ENCODE measurements at regions not wholly inside any gene's neighbourhood (a gene's known extent, or its start where the extent isn't known, plus 50 kb on each side); places are given as distances from the start of the nearest gene placed in this dataset.

- no peaks in the 10 kb centered on the region for H3K27me3 ChIP-seq (ENCODE audit: control insufficient read depth, insufficient read depth, low read length)
- H3K4me3 ChIP-seq (ENCODE audit: low read length), result no peak overlapping the region
- no peak overlapping the region for H3K27ac ChIP-seq (ENCODE audit: low read length)
- H3K4me1 ChIP-seq (ENCODE audit: control insufficient read depth, low read depth, low read length), result no peaks in the 10 kb centered on the region
- H3K9ac ChIP-seq (ENCODE audit: low read length), result no peak overlapping the region
- no peaks in the 10 kb centered on the region for H3K36me3 ChIP-seq (ENCODE audit: control insufficient read depth, low read depth, low read length)
- H3K9me3 ChIP-seq (ENCODE audit: control insufficient read depth, low read depth, low read length), result no peaks in the 10 kb centered on the region
These were observed 347.2 kb upstream of the WWC1 start for GRCh38 chr5:167944121-167944852.

GRCh38 chr5:167945542-167946384, 345.7 kb upstream of the WWC1 start:
- Histone ChIP-seq H3K9ac (ENCODE audit: low read length) (no peak overlapping the region), H3K27me3 (ENCODE audit: control insufficient read depth, insufficient read depth, low read length) (no peaks in the 10 kb centered on the region), H3K4me3 (ENCODE audit: low read length) (no peak overlapping the region), H3K27ac (ENCODE audit: low read length) (no peak overlapping the region), H3K36me3 (ENCODE audit: control insufficient read depth, low read depth, low read length) (no peaks in the 10 kb centered on the region), H3K9me3 (ENCODE audit: control insufficient read depth, low read depth, low read length) (no peaks in the 10 kb centered on the region), H3K4me1 (ENCODE audit: control insufficient read depth, low read depth, low read length) (peaks cover under 1% of the 10 kb centered on the region)

GRCh38 chr5:167947306-167947705, 344.1 kb upstream of the WWC1 start:
- Histone ChIP-seq H3K9ac (ENCODE audit: low read length) (no peak overlapping the region), H3K27ac (ENCODE audit: low read length) (no peak overlapping the region), H3K9me3 (ENCODE audit: control insufficient read depth, low read depth, low read length) (no peaks in the 10 kb centered on the region), H3K36me3 (ENCODE audit: control insufficient read depth, low read depth, low read length) (no peaks in the 10 kb centered on the region), H3K4me1 (ENCODE audit: control insufficient read depth, low read depth, low read length) (peaks cover 16% of the 10 kb centered on the region), H3K4me3 (ENCODE audit: low read length) (no peak overlapping the region), H3K27me3 (ENCODE audit: control insufficient read depth, insufficient read depth, low read length) (no peaks in the 10 kb centered on the region)

- Histone ChIP-seq H3K9ac (ENCODE audit: low read length) (no peak overlapping the region), H3K9me3 (ENCODE audit: control insufficient read depth, low read depth, low read length) (no peaks in the 10 kb centered on the region), H3K36me3 (ENCODE audit: control insufficient read depth, low read depth, low read length) (no peaks in the 10 kb centered on the region), H3K4me3 (ENCODE audit: low read length) (no peak overlapping the region), H3K4me1 (ENCODE audit: control insufficient read depth, low read depth, low read length) (peaks cover 16% of the 10 kb centered on the region), H3K27ac (ENCODE audit: low read length) (no peak overlapping the region), H3K27me3 (ENCODE audit: control insufficient read depth, insufficient read depth, low read length) (no peaks in the 10 kb centered on the region)
These were observed 343.2 kb upstream of the WWC1 start for GRCh38 chr5:167948251-167948650.

GRCh38 chr5:167949435-167949834, 342.0 kb upstream of the WWC1 start:
- Histone ChIP-seq H3K9me3 (ENCODE audit: control insufficient read depth, low read depth, low read length) (no peaks in the 10 kb centered on the region), H3K4me1 (ENCODE audit: control insufficient read depth, low read depth, low read length) (peaks cover 16% of the 10 kb centered on the region), H3K27ac (ENCODE audit: low read length) (no peak overlapping the region), H3K4me3 (ENCODE audit: low read length) (no peak overlapping the region), H3K27me3 (ENCODE audit: control insufficient read depth, insufficient read depth, low read length) (no peaks in the 10 kb centered on the region), H3K36me3 (ENCODE audit: control insufficient read depth, low read depth, low read length) (no peaks in the 10 kb centered on the region), H3K9ac (ENCODE audit: low read length) (no peak overlapping the region)

GRCh38 chr5:167950126-167950721, 341.2 kb upstream of the WWC1 start:
- Histone ChIP-seq H3K27me3 (ENCODE audit: control insufficient read depth, insufficient read depth, low read length) (no peaks in the 10 kb centered on the region), H3K4me1 (ENCODE audit: control insufficient read depth, low read depth, low read length) (peaks cover 16% of the 10 kb centered on the region)

GRCh38 chr5:167951116-167951515, 340.3 kb upstream of the WWC1 start:
- Histone ChIP-seq H3K27ac (ENCODE audit: low read length) (no peak overlapping the region), H3K9me3 (ENCODE audit: control insufficient read depth, low read depth, low read length) (no peaks in the 10 kb centered on the region), H3K4me1 (ENCODE audit: control insufficient read depth, low read depth, low read length) (peaks cover 16% of the 10 kb centered on the region), H3K9ac (ENCODE audit: low read length) (no peak overlapping the region), H3K4me3 (ENCODE audit: low read length) (no peak overlapping the region), H3K36me3 (ENCODE audit: control insufficient read depth, low read depth, low read length) (no peaks in the 10 kb centered on the region), H3K27me3 (ENCODE audit: control insufficient read depth, insufficient read depth, low read length) (no peaks in the 10 kb centered on the region)

More at GRCh38 chr5:167950126-167950721, 341.2 kb upstream of the WWC1 start:
- Histone ChIP-seq H3K9ac (ENCODE audit: low read length) (no peak overlapping the region), H3K36me3 (ENCODE audit: control insufficient read depth, low read depth, low read length) (no peaks in the 10 kb centered on the region), H3K27ac (ENCODE audit: low read length) (no peak overlapping the region), H3K4me3 (ENCODE audit: low read length) (no peak overlapping the region), H3K9me3 (ENCODE audit: control insufficient read depth, low read depth, low read length) (no peaks in the 10 kb centered on the region)

GRCh38 chr5:167952278-167952995, 339.0 kb upstream of the WWC1 start:
- no peak overlapping the region for H3K27ac ChIP-seq (ENCODE audit: low read length)
- no peak overlapping the region for H3K4me3 ChIP-seq (ENCODE audit: low read length)
- no peak overlapping the region for H3K9ac ChIP-seq (ENCODE audit: low read length)
- peaks cover 16% of the 10 kb centered on the region for H3K4me1 ChIP-seq (ENCODE audit: control insufficient read depth, low read depth, low read length)
- H3K27me3 ChIP-seq (ENCODE audit: control insufficient read depth, insufficient read depth, low read length), result no peaks in the 10 kb centered on the region
- no peaks in the 10 kb centered on the region for H3K9me3 ChIP-seq (ENCODE audit: control insufficient read depth, low read depth, low read length)
- no peaks in the 10 kb centered on the region for H3K36me3 ChIP-seq (ENCODE audit: control insufficient read depth, low read depth, low read length)

- H3K9me3 ChIP-seq (ENCODE audit: control insufficient read depth, low read depth, low read length), result no peaks in the 10 kb centered on the region
- no peak overlapping the region for H3K4me3 ChIP-seq (ENCODE audit: low read length)
- H3K4me1 ChIP-seq (ENCODE audit: control insufficient read depth, low read depth, low read length), result peaks cover 16% of the 10 kb centered on the region
- no peak overlapping the region for H3K27ac ChIP-seq (ENCODE audit: low read length)
- H3K27me3 ChIP-seq (ENCODE audit: control insufficient read depth, insufficient read depth, low read length), result no peaks in the 10 kb centered on the region
- H3K36me3 ChIP-seq (ENCODE audit: control insufficient read depth, low read depth, low read length), result no peaks in the 10 kb centered on the region
- no peak overlapping the region for H3K9ac ChIP-seq (ENCODE audit: low read length)
These were observed 338.2 kb upstream of the WWC1 start for GRCh38 chr5:167953151-167953798.

GRCh38 chr5:167961731-167962130, 329.7 kb upstream of the WWC1 start:
- no peaks in the 10 kb centered on the region for H3K9me3 ChIP-seq (ENCODE audit: control insufficient read depth, low read depth, low read length)
- no peak overlapping the region for H3K9ac ChIP-seq (ENCODE audit: low read length)
- H3K4me3 ChIP-seq (ENCODE audit: low read length), result no peak overlapping the region
- no peak overlapping the region for H3K27ac ChIP-seq (ENCODE audit: low read length)
- H3K36me3 ChIP-seq (ENCODE audit: control insufficient read depth, low read depth, low read length), result no peaks in the 10 kb centered on the region
- H3K27me3 ChIP-seq (ENCODE audit: control insufficient read depth, insufficient read depth, low read length), result no peaks in the 10 kb centered on the region
- H3K4me1 ChIP-seq (ENCODE audit: control insufficient read depth, low read depth, low read length), result peaks cover 8% of the 10 kb centered on the region

GRCh38 chr5:167964529-167964928, 326.9 kb upstream of the WWC1 start:
- Histone ChIP-seq H3K27ac (ENCODE audit: low read length) (no peak overlapping the region), H3K4me3 (ENCODE audit: low read length) (no peak overlapping the region), H3K27me3 (ENCODE audit: control insufficient read depth, insufficient read depth, low read length) (no peaks in the 10 kb centered on the region), H3K9me3 (ENCODE audit: control insufficient read depth, low read depth, low read length) (no peaks in the 10 kb centered on the region), H3K4me1 (ENCODE audit: control insufficient read depth, low read depth, low read length) (peaks cover 8% of the 10 kb centered on the region), H3K36me3 (ENCODE audit: control insufficient read depth, low read depth, low read length) (no peaks in the 10 kb centered on the region), H3K9ac (ENCODE audit: low read length) (no peak overlapping the region)
